ENCODE measurements at regions not wholly inside any gene's neighbourhood (a gene's known extent, or its start where the extent isn't known, plus 50 kb on each side); places are given as distances from the start of the nearest gene placed in this dataset.

GRCh38 chr18:33805592-33805991, 227.6 kb downstream of the ASXL3 start:
- DNase-seq: no peak

DNA sequence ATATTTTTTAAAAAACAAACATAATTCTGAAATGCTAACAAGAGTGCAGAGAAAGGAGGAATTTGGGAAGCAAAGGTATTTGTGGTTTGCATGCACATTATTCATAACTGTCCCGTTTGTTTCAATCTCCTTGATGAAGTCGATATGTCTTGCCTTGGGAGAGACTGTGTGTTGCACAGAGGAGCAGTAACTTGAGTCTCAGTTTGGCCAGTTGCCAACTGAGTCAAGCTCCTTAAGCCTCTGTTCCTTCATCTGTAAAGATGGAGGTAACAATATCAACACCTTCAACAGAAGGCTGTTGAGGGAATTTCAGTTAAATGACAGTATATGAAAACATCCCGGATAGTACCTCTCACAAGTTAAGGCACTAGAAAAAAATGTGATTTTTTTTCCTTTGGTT, 226.2 kb downstream of the ASXL3 start:
- DNase-seq: no peak

DNA sequence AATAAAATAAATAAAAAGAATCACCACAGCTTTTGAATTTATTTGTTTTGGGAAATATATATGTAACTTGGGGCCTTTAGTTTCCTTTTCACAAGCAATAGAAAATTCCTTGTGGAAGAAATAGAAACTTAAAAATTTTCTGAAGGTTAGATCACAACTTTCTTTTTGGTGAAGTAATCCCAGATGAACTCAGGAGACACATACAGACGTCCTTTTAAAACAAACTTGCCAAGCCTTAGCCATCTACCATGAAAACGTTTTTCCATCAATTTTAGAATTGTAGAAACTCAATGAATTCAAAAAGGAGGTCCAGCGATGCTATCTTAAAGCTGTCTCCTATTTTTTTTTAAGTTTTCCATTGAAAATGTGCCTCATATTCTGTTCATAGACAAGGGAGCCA, 225.6 kb downstream of the ASXL3 start:
- no peak for DNase-seq

DNA sequence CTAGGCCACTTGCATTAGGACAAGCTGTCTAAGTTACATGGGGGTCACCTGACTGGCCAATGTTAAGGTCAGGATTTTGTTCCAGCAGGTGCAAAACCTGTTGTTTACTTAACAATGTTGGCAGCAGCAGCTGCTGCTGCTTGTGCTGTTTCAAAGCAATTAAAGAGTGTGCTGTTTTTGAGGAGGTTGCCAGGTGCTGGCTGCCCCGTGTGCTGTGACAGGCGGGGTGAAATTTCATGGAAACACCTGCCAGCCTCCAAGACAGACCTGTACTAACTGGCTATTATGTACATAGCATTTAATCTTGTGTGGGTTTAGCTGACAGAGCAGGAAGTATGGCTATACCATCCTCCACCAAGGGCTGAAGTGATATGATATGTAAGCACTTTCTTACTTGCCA, 224.9 kb downstream of the ASXL3 start:
- no peak for DNase-seq

Data from C1 segment of cervical spinal cord (tissue), 14 donors.